ENCODE measurements at regions not wholly inside any gene's neighbourhood (a gene's known extent, or its start where the extent isn't known, plus 50 kb on each side); places are given as distances from the start of the nearest gene placed in this dataset.

DNA sequence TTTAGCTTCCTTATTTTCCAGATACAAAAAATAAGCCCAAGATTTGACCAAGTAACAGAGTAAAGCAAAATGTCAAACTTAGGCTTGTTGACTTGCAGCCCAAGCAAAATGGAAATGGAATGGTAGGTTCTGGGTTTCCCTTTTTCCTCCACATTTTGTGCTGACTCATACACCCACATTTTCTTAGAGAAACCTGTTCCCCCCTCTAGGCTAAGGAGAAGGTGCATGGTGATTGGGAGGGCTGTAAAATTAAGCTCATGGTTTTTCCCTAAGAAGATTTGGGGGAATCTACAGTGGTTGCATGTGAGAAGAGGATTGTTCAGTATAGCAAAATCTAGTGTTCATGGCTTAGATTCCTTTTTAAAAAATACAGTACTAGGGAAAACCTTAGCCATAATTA is 127.4 kb downstream of the ARL4A start:
- in situ Hi-C loops (cut with HindIII; ENCODE audit: low sequenced_read_pairs): no loop called here
- DNase-seq (ENCODE audit: low read depth, low spot score): no peak
- TF ChIP-seq CTCF (IDR thresholded peaks at IDR 0.05; ENCODE audit: low read depth, low read length): no peak
- no peak overlapping the region for H3K4me3 ChIP-seq (ENCODE audit: low read depth, low read length)

GRCh38 chr7:12815426-12815825 is 128.0 kb downstream of the ARL4A start:
- in situ Hi-C loops (cut with HindIII; ENCODE audit: low sequenced_read_pairs): no loop called here
- no peak for DNase-seq (ENCODE audit: low read depth, low spot score)

DNA sequence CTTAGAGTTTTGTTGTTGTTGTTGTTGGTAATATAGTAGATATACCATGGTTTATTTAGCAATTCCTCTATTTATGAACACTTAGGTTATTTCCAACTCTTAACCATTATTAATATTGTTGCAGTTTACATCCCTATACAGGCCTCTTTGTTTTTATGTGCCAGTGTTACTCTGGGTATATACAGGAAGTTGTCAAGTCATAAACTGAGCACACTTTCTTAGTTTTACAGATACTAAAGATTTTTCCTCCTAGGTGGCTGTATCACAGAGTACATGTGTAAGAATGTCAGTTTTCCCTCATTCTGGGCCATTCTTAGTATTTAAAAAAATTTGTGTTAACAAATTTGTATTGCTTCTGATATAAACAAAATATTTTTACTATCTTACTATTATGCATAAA is 128.4 kb downstream of the ARL4A start:
- in situ Hi-C loops (cut with HindIII; ENCODE audit: low sequenced_read_pairs): no loop called here
- TF ChIP-seq CTCF (IDR thresholded peaks at IDR 0.05; ENCODE audit: low read depth, low read length): no peak
- no peak overlapping the region for H3K4me3 ChIP-seq (ENCODE audit: low read depth, low read length)
- no peak for DNase-seq (ENCODE audit: low read depth, low spot score)

More at GRCh38 chr7:12815426-12815825, 128.0 kb downstream of the ARL4A start:
- H3K4me3 ChIP-seq (ENCODE audit: low read depth, low read length): no peak overlapping the region
- no peak for TF ChIP-seq CTCF (IDR thresholded peaks at IDR 0.05; ENCODE audit: low read depth, low read length)

DNA sequence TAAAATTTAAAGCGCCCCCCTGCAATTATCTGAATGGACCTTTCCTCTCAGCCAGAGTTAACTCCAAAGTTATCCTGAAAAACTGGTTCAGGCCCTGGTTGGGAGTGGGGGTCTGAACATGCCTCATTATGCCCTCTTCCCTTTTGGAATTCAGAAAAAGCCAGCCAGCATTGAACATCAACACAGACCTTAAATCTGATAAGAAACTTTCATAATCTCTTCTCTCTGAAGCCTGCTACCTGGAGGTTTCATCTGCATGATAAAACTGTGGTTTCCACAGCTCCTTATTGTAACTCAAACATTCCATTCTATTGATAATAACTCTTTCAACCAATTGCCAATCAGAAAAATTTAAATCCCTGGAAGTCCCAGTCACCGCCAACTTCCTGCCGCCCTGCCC is 133.3 kb downstream of the ARL4A start:
- in situ Hi-C loops (cut with HindIII; ENCODE audit: low sequenced_read_pairs): no loop called here

DNA sequence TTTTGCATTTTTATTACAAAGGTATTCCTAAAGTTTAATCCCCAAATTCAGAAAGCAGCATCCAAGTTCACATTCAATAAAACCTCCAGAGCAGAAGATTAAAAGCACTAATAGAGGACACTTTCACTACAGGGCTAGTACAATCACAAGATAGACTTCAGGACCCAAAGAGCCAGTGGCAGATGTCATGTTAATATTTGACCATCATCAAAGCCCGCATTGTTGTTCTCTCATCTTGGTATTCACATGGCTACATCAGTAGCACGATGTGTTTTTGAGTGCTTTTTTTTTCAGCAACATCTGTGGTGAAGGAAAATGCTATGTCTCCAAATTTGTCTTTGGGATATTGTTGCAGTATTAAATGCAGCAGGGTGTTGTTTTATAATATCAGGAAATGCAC is 134.3 kb downstream of the ARL4A start:
- no peak overlapping the region for H3K4me3 ChIP-seq (ENCODE audit: low read depth, low read length)
- DNase-seq (ENCODE audit: low read depth, low spot score): no peak
- in situ Hi-C loops (cut with HindIII; ENCODE audit: low sequenced_read_pairs): no loop called here
- no peak for TF ChIP-seq CTCF (IDR thresholded peaks at IDR 0.05; ENCODE audit: low read depth, low read length)

More for the DNA sequence above, 133.3 kb downstream of the ARL4A start:
- H3K4me3 ChIP-seq (ENCODE audit: low read depth, low read length): no peak overlapping the region
- no peak for DNase-seq (ENCODE audit: low read depth, low spot score)
- TF ChIP-seq CTCF (IDR thresholded peaks at IDR 0.05; ENCODE audit: low read depth, low read length): no peak

GRCh38 chr7:12826079-12826478 is 138.6 kb downstream of the ARL4A start:
- no peak for TF ChIP-seq CTCF (IDR thresholded peaks at IDR 0.05; ENCODE audit: low read depth, low read length)
- DNase-seq (ENCODE audit: low read depth, low spot score): no peak
- no peak overlapping the region for H3K4me3 ChIP-seq (ENCODE audit: low read depth, low read length)
- in situ Hi-C loops (cut with HindIII; ENCODE audit: low sequenced_read_pairs): no loop called here
